HG03095 (cell line): ENCODE measurements at regions not wholly inside any gene's neighbourhood (a gene's known extent, or its start where the extent isn't known, plus 50 kb on each side); places are given as distances from the start of the nearest gene placed in this dataset.
"Not testable (repeated sequence)": the region's sequence is repeated elsewhere in the genome, so short reads cannot be mapped to it uniquely, and the experiment has no call there.

Experiments
- ATAC-seq: cut with Tn5 transposase; IDR thresholded peaks from one replicate; pipeline ENCODE4 v1.9.1; 2021; ENCODE audit warnings: moderate library complexity; ENCODE audit not compliant: unreplicated experiment

DNA sequence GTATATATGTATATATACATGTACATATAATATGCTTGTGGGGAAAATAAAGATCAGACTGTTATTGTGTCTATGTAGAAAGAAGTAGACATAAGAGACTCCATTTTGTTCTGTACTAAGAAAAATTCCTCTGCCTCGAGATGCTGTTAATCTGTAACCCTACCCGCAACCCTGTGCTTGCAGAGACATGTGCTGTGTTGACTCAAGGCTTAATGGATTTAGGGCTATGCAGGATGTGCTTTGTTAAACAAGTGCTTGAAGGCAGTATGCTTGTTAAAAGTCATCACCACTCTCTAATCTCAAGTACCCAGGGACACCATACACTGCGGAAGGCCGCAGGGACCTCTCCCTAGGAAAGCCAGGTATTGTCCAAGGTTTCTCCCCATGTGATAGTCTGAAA is 972.9 kb downstream of the GALC start:
- ATAC-seq = not testable (repeated sequence)

DNA sequence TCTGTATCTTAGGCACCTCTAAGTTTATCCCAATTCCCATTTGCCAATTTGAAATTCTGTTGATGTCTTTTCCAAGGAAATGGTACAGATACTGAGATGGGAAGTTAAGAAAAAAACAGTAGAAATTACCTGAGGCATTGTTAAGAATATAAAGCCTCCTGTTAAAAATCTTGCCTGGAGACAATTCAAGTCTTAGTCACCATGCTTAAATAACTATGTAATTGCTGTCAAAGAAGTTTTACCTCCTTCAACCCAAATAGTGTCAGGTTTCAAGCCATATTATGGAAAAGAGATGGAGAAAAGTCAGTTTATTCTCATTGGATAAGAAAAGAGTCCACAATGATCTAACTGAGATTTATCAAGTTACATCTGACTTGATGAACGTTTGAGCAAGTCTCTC is 974.7 kb downstream of the GALC start:
- ATAC-seq = no peak

DNA sequence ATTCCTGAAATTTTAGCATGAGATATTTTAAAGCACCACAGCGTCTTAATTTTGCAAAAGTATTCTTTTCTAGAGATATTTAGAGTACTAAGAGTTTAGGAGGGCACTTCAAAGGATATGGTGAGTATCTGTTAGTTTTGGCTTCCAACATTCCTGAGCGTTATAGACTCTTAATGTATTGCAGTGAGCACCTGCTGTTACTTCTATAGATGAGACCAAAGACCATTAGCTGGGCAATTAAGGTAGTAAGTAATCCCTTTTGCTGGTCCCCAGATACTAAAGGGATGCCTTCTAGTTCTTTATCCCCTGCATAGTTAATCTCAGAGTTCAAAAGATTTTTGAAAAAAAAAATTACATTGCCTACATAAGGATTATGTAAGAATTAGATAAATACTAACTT is 975.6 kb downstream of the GALC start:
- ATAC-seq = no peak

DNA sequence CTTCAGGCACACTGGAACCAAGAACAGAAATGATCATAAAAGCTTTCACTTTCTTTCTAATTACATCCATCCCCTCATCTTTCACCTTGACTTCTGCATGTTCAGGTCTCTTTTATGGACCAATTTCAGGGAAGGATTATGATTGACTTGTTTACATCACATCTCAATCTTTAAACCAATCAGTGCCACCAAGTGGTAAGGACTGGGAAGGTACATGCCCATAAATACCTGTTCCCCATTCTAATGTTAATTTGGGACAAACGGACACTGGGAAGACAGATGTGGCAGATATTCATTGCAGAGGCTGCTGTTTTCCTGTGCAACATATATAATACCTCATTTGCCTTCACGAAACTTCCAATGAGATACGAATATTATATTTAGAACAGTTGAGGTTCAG is 978.1 kb downstream of the GALC start:
- no peak for ATAC-seq

DNA sequence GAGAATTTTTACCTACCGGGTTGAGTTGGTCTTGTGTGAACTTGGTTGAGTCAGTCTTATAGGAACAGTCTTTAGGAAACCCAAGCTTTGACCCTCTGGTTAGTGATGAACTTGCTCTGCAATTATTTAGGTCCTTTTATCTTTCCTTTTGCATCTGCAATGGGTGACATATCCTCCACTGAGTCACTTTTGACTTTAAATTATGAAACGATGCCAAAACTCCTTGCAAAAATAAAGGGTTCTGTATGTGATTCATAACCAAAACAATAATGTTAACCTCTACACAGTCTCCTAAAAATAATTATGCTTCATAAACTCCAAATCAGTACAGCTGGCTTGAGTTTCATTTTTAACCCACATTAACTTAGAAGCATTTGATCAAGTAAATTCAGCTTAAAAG is 979.4 kb downstream of the GALC start:
- ATAC-seq = no peak

DNA sequence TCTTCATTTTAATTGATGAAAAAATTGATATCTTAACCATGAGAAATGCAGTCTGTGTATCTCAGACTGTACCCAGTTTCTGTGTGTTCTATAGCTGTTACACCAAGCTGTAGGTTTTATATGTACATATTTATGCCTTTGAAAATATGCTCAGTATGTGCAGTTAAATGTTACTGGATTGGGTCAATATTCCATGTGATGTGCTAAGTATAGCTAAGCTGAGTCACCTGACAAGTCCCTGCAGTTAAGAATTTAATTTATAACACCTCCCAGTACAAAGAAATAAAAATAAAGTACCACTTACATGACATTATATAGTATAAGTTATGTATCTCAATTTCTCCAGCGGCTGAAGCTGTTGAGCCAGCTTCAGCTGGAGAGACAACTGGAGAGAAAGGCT is 984.0 kb downstream of the GALC start:
- no peak for ATAC-seq

DNA sequence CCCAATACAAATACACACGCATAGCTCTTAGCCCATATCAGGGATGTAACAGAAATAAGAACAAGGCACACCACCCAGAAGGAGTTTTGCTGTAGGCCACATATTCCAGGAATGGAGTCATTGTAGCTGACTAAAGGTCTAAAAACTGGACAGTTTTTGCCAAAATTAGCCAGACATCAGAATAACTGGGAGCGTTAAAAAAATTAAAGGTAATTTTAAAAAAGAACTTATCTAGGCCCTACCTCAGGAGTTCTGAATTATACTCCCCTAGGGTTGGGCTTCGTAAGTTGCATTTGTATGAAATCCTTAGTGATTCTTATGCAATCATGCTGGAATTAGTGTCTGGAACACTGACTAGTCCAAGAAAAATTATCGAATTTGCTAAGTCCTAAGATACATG is 987.7 kb downstream of the GALC start:
- ATAC-seq = no peak

DNA sequence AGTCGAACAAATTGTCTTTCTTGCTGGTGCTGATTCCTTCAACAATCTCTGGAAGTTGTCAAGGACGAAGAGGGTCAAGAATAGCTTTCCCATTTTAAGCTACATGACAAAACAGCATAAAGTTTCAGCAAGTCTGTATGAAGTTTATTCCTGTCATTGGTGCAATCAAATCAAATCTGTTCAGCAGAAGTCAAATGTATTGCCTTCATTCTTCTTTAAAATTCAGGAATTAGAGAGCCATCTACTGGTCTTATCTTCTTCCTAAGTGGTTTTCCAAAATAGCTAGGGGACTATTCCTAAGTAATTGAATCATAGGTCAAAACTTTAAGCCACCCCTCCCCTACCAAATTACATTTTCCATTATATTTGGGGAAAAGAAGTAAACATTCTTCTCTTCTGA is 990.2 kb downstream of the GALC start:
- no peak for ATAC-seq

DNA sequence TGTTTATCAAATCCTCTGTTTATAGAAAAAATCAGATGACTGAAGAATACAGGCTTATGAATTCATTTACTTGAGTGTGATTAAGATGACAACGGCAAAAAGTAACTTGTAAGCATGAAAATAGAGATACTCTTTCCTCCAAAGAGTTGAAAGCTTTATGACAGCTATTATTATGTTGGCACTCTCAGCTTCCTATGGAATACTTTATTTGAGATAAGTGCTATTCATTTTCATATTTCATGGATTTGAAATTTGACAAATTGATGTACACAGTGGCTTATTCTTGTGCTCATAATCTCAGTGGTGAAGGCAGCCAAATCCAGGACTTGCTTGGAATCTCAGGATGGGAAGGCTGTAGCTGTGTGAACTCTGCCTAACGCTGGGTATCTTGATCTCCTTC is 991.6 kb downstream of the GALC start:
- no peak for ATAC-seq

DNA sequence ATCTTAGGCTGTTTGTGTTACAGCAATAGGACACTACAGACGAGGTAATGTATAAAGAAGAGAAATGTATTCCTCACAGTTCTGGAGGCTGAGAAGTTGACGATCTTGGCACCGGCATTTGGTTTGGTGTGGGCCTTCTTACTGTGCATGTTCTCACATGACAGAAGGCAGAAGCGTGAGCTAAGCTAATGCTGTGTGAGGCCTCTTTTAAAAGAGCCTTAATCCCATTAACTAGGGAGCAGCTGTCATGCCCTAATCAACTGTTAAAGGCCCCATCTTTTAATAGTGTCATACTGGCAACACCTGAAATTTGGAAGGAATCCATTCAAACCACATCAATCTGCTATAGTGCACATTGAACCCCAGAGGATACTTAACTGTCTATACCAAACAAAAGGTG is 992.9 kb downstream of the GALC start:
- no peak for ATAC-seq

DNA sequence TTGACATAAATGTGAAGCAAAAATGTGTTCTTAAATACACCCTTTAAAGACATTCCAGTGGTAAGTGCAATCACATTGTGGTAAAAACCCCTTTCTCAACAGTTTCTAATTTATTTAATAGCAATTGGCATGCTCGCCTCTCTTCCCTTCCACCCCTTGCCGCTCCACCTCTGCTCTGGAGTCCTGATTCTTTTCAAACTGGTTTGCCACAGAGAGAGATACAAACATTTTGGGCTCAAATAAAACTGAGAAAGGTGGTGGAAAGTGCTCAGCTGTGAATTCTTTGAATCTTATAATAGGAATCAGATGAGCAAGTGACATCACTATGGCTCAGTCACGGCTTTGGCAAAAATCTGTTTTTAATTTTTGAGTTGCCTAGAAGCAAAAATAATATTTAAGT is 993.9 kb downstream of the GALC start:
- no peak for ATAC-seq

DNA sequence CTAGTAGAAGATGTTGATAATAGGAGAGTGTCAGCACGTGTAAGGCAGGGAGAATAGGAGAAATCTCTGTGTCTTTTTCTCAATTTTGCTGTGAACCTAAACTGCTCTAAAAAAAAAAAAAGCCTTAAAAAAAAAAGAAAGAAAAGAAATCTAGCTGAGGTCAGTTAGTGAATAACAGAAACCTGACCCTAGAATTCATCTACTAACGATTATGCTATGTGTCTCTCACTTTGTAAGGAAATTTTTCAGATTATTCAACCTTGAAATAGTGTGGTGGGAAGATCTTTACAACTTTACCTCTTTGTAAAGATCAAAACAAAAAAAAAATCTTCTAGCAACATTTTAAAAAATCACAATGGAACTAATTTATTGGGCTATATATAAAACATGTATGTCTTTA is 995.7 kb downstream of the GALC start:
- ATAC-seq = no peak

DNA sequence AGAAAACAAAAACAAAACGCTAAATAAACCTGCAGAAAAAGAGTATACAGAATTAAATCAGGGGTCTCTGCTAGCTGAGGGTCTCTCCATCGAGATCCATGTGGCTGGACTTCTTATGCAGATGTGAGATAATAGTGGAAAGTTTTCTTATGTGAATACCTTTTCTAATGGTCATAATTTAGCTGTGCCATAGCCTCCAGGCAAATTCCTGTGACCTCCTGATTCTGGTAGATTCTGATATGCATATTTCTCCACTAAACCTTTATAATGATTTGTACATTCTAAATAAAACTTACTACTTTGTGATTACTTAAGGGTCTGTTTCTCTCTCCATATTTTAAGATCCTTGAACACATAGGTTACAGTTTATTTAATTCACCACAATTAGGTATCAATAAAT is 1002.6 kb downstream of the GALC start:
- ATAC-seq = no peak

DNA sequence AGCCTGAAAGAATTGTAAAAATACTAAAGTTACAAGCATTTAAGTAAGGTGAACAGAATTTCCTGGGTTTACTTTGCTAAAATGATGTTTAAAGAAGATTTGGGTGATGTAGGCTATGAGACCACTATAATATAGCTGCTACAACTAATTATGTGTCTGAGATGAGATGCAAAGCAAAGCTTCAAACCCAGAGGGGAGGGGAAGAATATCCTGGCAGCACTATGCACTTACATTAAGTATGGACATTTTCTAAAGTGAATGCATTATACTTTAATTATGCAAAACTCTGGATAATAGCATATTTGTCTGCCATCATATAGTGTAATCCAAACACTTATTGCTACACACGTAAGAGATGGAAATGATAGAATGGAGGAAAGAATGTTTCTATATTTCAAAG is 1003.7 kb downstream of the GALC start:
- ATAC-seq = no peak

DNA sequence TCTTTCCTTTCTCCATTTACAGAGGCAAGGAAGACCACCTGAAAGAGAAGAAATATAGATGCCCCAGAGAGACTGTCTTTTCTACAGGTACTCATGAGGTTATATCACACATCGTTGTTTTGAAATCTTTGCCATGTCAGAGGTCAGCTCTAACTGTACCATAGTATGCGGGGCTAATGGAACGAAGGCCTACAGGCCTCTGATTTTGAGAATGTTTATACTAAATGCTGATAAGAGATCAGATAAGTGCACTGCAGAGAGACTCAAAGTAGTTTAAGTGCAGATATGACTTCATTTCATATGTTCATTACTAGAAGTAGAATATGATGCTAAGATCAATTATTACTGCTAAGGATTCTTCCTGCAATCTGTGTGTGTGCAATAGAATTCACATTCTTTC is 1005.0 kb downstream of the GALC start:
- no peak for ATAC-seq

DNA sequence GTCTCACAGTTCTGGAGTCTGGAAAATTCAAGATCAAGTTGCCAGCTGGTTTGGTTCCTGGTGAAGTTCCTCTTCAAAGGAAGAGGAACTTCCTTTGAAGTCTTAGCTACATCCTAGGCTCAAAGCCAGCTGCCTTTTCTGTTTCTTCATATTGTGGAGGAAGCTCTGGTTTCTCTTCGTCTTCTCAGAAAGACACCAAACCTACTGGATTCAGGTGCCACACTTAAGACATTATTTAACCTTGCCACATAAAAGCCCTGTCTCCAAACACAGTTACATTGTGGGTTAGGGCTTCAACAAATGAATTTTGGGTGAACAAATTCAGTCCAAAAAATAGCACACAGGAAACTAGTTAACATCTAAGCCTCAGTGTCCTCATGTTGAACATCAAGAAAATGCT is 1019.8 kb downstream of the GALC start:
- no peak for ATAC-seq

DNA sequence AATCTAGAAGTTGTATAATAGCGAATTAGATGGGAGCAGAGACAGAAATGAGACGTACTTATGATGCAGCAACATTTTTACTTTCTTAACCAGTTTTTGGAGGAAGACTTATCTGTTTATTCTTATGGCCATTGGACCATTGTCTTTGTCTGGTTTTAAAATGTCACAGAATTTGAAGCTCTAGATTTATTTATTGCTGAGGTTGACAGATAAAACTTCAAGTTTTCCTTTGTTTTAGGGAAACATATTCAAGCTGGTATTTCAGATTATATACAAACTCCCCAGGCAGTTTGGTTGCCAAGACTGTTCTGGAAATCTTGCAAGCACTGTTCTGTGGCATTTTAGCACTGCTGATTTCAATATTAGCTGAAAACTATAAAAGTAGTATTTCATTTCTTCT is 1021.7 kb downstream of the GALC start:
- no peak for ATAC-seq

DNA sequence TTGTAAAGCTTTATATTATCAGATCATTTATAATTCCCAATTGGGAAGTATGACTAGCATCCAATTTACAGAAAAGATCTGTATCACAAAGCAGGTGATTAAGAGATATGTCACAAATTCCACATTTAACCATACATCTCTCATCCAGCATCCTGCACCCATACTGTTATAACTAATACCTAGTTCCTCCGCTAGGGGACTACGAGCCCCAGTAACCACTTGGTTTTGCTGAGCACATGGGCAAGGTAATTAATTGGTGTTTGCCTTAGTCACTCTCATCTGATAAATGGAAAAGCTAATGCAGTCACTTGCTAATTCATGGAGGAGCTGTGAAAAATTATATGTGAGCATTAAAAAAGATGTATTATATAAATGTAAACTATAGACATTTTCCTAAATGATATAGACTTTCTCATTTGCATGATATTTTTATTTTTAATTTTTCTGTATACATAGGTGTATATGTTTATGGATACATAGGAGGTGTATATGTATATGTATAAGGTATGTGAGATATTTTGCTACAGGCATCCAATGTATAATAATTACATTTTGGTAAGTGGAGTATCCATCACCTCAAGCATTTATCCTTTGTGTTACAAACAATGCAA is 1031.8 kb downstream of the GALC start:
- no peak for ATAC-seq

DNA sequence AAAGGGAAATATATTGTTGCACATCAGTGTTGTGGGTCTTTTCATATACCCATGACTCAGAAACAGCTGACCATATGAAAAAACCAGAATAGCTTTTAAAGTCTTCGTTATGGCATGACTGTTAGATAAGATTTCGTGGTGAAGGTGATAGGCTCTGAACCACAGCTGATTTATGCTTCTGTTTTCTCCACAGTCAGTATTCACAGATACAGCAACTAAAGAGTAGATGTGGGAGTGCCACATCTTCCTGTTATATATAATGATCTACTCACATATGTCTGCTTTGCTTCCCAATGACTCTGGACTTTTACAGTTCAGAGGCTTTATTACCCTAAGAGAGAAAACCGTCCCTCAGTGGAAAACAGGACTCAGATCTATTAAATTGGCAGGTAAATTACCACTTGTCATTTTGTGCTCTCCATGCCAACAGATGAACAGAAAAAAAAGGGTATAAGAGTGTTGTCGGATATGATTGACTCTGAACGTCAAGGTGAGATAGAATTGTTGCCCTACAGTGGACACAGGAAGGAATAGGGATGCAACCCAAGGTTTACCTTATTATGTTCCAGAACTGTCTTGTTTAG is 1037.1 kb downstream of the GALC start:
- ATAC-seq = no peak

DNA sequence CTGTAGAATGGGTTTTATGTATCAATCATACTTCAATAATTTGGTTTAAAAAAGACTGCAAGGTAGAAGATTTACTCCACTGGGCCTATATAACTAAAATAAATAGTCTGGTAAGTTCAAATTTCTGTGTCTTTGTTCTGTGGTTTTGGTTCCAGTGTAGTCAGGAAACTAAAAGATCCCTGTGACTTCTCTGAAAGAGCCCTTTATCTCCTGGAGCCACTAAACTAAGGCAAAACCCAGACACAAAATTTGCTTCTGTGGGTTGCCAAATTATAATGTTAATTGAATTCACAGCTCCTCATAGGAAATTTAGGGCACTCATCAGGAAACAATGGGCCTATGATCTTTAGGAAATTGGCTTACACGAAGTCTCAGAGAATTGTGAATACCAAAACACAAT is 1038.4 kb downstream of the GALC start:
- ATAC-seq = no peak

DNA sequence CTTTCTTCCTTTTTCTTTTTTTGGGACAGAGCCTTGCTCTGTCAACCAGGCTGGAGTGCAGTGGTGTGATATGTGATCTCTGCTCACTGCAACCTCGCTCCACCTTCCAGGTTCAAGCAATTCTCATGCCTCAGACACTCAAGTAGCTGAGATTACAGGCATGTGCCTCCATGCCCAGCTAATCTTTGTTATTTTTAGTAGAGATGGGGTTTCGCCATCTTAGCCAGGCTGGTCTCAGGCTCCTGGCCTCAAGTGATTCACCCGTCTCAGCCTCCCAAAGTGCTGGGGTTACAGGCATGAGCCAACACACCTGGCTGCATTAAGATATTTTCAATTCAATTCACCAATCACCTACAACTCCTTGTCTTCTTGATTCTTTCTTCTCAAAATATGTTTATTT is 1046.5 kb downstream of the GALC start:
- no peak for ATAC-seq

DNA sequence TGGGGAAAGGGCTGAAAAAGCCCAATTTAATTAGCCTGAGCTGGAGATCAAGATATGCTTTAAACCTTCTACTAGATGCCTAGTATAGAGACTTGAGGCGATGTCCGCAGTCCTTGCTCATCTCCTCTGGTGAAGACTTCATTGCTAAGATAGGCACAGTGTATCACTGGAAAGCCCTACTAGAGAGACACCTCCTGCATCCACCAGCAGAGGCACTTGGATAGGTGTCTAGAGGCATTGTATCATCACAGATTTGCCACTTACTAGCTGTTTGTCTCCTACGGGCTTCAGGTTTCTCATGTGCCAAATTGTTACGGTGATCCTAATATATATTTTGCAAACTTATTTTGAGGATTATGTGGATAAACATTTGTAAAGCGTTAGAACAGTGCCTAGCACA is 1048.5 kb downstream of the GALC start:
- ATAC-seq = no peak
